Kidney epithelial cell (primary cell): ENCODE measurements at regions not wholly inside any gene's neighbourhood (a gene's known extent, or its start where the extent isn't known, plus 50 kb on each side); places are given as distances from the start of the nearest gene placed in this dataset.

Experiments used
- DNase-seq: peaks from one replicate; pipeline ENCODE4 v3.0.0-alpha.2; 2010; ENCODE audit warnings: low read depth
- H3K27me3 ChIP-seq: 2 replicates; pipeline ENCODE4 v1.6.0; 2011; ENCODE audit warnings: low read length; ENCODE audit not compliant: control insufficient read depth, insufficient read depth
- H3K36me3 ChIP-seq: 2 replicates; pipeline ENCODE4 v1.5.1; 2011; ENCODE audit warnings: low read length; ENCODE audit not compliant: control insufficient read depth, insufficient read depth
- H3K4me3 ChIP-seq: 2 replicates; pipeline ENCODE4 v1.5.1; 2011; ENCODE audit warnings: low read depth, mild to moderate bottlenecking, control low read depth, low read length
- TF ChIP-seq, protein P1 (sequence below): IDR thresholded peaks from 2 replicates; pipeline ENCODE4 v1.5.1; 2011; ENCODE audit warnings: mild to moderate bottlenecking, moderate library complexity, low read length, control low read depth, inconsistent platforms; ENCODE audit not compliant: insufficient read depth, poor library complexity, severe bottlenecking

DNA sequence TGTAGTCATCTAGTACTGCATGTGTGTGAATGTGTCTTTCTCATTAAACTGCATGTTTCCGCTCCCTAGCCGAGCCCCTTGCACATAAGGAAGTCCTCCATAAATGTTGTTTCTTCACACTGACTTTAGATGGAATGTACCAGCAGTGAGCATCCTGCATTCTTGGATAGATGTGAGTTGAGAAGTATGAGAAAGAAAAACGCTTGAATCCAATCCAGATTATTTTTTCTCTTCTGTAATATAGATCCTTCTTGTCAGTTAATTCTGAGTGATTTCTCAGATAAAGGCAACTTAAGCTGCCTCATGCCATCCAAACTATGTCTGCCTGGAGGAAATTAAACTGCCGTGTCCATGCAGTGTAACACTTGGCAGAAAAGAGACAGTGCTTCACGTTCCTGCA is 268.1 kb upstream of the ISX start:
- no peak for DNase-seq
- TF ChIP-seq, protein P1, sequence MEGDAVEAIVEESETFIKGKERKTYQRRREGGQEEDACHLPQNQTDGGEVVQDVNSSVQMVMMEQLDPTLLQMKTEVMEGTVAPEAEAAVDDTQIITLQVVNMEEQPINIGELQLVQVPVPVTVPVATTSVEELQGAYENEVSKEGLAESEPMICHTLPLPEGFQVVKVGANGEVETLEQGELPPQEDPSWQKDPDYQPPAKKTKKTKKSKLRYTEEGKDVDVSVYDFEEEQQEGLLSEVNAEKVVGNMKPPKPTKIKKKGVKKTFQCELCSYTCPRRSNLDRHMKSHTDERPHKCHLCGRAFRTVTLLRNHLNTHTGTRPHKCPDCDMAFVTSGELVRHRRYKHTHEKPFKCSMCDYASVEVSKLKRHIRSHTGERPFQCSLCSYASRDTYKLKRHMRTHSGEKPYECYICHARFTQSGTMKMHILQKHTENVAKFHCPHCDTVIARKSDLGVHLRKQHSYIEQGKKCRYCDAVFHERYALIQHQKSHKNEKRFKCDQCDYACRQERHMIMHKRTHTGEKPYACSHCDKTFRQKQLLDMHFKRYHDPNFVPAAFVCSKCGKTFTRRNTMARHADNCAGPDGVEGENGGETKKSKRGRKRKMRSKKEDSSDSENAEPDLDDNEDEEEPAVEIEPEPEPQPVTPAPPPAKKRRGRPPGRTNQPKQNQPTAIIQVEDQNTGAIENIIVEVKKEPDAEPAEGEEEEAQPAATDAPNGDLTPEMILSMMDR: no peak
- Histone ChIP-seq H3K36me3 (no peaks in the 10 kb centered on the region), H3K4me3 (no peak overlapping the region), H3K27me3 (no peaks in the 10 kb centered on the region)

DNA sequence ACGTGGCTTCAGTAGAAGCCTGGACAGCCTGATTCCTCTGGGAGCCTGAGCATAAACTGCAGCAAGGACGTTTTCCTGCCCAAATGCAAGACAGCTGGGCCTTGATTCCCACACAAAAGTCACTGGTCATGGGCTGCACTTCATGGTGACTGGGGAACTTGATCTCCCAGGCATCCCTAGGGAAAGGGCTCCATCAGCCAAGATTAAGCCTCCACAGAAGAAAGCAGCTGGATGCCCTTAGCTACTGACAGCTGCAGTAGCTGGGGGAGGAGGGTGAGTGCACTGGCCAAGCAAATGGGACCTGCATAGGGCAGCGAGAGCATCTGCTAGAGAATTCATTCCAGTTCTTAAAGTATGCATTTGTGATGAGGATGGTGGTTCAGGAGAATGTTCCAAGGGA is 267.4 kb upstream of the ISX start:
- TF ChIP-seq, protein P1: no peak
- Histone ChIP-seq H3K4me3 (no peak overlapping the region), H3K27me3 (no peaks in the 10 kb centered on the region), H3K36me3 (no peaks in the 10 kb centered on the region)
- DNase-seq: no peak

DNA sequence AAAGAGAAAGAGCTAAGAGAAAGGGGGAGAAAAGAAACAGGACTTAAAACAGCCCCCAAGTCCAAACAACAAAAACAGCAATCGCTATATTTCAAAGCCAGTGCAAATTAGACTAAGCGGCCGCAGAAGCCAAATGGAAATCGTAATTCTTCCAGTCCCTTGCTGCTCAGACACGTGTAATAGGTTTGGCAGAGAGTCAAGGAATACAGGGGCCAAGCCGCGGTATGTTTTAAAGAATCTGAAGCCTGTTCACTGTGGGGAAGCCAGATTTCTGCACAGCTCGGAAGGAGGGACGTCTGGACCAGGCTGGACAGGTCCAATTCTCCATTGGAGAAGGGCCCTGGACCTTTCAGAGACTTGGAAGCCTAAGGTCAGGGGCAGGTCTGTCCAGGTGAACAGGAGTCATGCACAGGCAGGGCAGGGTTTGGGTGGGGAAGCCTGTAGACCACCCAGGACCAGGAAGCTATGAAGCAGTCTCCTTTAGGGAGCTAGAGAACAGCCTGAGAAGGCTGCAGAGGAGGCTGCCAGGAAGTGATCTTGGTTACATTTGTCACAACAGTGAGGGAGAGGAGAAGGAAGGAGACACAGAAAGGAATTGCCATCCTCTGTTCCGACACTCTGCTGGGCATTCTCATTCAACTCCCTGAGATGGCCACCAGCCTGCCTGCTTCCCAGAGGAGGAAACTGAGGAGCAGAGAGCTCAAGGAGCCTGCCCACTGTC is 265.5 kb upstream of the ISX start:
- TF ChIP-seq, protein P1: no peak
- H3K36me3 ChIP-seq: no peaks in the 10 kb centered on the region
- H3K4me3 ChIP-seq: no peak overlapping the region
- H3K27me3 ChIP-seq: no peaks in the 10 kb centered on the region
- DNase-seq: peak; percentile 54

DNA sequence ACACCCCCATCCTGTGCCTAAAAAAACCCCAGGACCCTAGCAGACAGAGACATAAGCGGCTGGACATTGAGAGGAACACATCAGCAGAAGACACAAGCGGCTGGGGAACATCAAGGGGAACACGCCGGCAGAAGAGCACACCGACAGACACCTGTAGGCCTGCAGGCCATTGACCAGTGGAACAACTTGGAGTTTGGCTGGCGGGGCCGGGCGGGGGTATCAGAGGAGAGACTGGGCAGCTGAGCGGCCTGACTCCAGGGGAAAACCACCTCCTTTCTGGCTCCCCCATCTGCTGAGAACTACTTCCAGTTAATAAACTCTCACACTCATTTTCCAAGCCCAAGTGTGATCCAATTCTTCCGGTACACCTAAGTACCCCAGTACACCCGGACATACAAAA is 264.7 kb upstream of the ISX start:
- TF ChIP-seq, protein P1: no peak

DNA sequence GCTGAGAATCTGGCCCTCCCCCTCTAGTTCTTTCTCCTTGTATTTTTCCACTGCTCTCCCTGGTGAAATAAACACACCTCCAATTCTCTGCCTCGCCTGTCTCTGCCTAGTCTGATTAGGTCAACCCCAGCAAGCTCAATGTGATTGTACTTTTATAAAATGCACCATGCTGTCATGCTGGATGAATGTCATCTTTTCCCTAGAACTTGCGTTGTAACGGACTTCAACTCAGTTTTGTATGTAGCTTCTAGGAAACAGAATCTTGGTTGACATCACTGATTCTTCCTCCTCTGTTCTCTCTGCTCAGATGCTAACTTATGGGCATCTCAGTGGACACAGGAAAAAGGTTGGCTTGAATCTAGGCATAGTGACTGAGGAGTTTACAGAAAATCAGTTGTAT is 261.9 kb upstream of the ISX start:
- H3K4me3 ChIP-seq: no peak overlapping the region
- TF ChIP-seq, protein P1: no peak
- DNase-seq: no peak
- H3K36me3 ChIP-seq: no peaks in the 10 kb centered on the region
- H3K27me3 ChIP-seq: no peaks in the 10 kb centered on the region

More for the DNA sequence above, 264.7 kb upstream of the ISX start:
- DNase-seq: no peak
- no peaks in the 10 kb centered on the region for H3K36me3 ChIP-seq
- no peak overlapping the region for H3K4me3 ChIP-seq
- H3K27me3 ChIP-seq: no peaks in the 10 kb centered on the region

DNA sequence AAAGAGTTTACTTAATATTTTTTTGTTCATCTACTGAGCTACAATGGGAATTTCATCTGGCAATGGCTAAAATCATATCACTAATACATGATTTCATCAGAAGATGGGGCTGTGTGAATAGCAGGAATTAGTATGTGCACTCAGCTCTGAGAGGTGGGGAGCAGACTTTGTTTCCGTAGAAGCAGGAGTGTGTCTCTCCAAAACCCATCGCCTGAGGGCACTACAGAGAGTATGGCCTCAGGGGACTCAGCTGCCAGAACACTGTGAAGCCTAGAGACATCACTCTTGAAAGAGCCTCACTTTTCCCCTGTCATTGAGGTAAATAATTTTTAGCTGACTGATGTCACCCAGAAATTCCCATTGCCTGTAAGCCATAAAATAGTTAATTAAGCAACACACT is 261.4 kb upstream of the ISX start:
- no peak for DNase-seq
- Histone ChIP-seq H3K27me3 (no peaks in the 10 kb centered on the region), H3K36me3 (no peaks in the 10 kb centered on the region), H3K4me3 (no peak overlapping the region)
- TF ChIP-seq, protein P1: no peak
